GM12878 (cell line): ENCODE measurements at regions not wholly inside any gene's neighbourhood (a gene's known extent, or its start where the extent isn't known, plus 50 kb on each side); places are given as distances from the start of the nearest gene placed in this dataset.

Source experiments
- ATAC-seq: fragments of 200-7000 bp; cut with Tn5 transposase; 3 replicates; pipeline ENCODE4 v1.9.1; 2020; ENCODE audit warnings: mild to moderate bottlenecking, moderate library complexity
- BruUV-seq: library from RNA; stranded (reverse); fragments of 400-500 nt; replicated peaks from 2 replicates; lab custom pipeline; 2021; lab: Mats Ljungman, UMichigan
- CTCF ChIA-PET: fragments of 300-600 bp; sonication (Branson Sonifier 250); formaldehyde crosslinking; extraction: SDS; loops from one replicate; lab custom pipeline; 2021; ENCODE audit warnings: inconsistent platforms; lab: Yijun Ruan, JAX
- POLR2A ChIA-PET: fragments of 350-600 bp; formaldehyde crosslinking; extraction: SDS; loops from one replicate; lab custom pipeline; 2021; ENCODE audit warnings: inconsistent platforms; lab: Charles Lee
- RAD21 ChIA-PET: fragments of 300-600 bp; sonication (Branson Sonifier 250); formaldehyde crosslinking; loops from one replicate; lab custom pipeline; 2023; ENCODE audit warnings: antibody characterized with exemption; ENCODE audit not compliant: unreplicated experiment; lab: Charles Lee
- SMC1A ChIA-PET: fragments of 300-600 bp; sonication (Branson Sonifier 250); formaldehyde crosslinking; loops from one replicate; lab custom pipeline; 2023; ENCODE audit not compliant: unreplicated experiment, uncharacterized antibody; lab: Charles Lee
- DNase-seq: peaks from one replicate; pipeline ENCODE4 v3.0.0-alpha.2; 2011; ENCODE audit warnings: low read depth, low spot score
- FAIRE-seq: peaks from 3 replicates; lab custom pipeline; 2011; peaks lifted over from hg19 to GRCh38; lab: Jason Lieb, UNC
- H2AFZ ChIP-seq: 2 replicates; pipeline ENCODE4 v1.6.0; 2011; ENCODE audit warnings: low read depth, low read length, control low read depth; ENCODE audit not compliant: control insufficient read depth
- H3K27ac ChIP-seq: 2 replicates; pipeline ENCODE4 v1.5.1; 2011; ENCODE audit warnings: control low read depth; ENCODE audit not compliant: control insufficient read depth, insufficient read depth
- H3K27me3 ChIP-seq, 2 experiments: replicated peaks in 1 of 2; 2 replicates each; pipeline versions ENCODE4 v1.6.0 to v1.6.1; 2011; ENCODE audit warnings: low read length in 1 of 2; ENCODE audit not compliant: control insufficient read depth in 2 of 2, insufficient read depth in 2 of 2
- H3K36me3 ChIP-seq, 2 experiments: 2 replicates each; pipeline ENCODE4 v1.5.1; 2011; ENCODE audit warnings: low read length in 1 of 2; ENCODE audit not compliant: control insufficient read depth in 2 of 2, insufficient read depth in 2 of 2
- H3K4me1 ChIP-seq: 2 replicates; pipeline ENCODE4 v1.6.1; 2011; ENCODE audit warnings: mild to moderate bottlenecking, low read length, moderate library complexity, mixed read lengths; ENCODE audit not compliant: control insufficient read depth, insufficient read depth
- H3K4me2 ChIP-seq: 2 replicates; pipeline ENCODE4 v1.6.0; 2011; ENCODE audit warnings: control low read depth; ENCODE audit not compliant: control insufficient read depth, insufficient read depth
- H3K4me3 ChIP-seq: fragments of 200-600 bp; sonication (generic); 2 replicates; pipeline ENCODE4 v1.5.1; 2016
- H3K79me2 ChIP-seq: 2 replicates; pipeline ENCODE4 v1.6.0; 2011; ENCODE audit warnings: low read length; ENCODE audit not compliant: control insufficient read depth, insufficient read depth
- H3K9ac ChIP-seq: 2 replicates; pipeline ENCODE4 v1.8.0; 2011; ENCODE audit warnings: low read length, control low read depth, mixed read lengths; ENCODE audit not compliant: control insufficient read depth, insufficient read depth
- H3K9me3 ChIP-seq: replicated peaks from 3 replicates; pipeline ENCODE4 v1.5.1; 2011; ENCODE audit warnings: mild to moderate bottlenecking, low read length; ENCODE audit not compliant: control insufficient read depth, insufficient read depth
- H4K20me1 ChIP-seq: 2 replicates; pipeline ENCODE4 v1.6.0; 2011; ENCODE audit not compliant: control insufficient read depth, insufficient read depth
- ATF7 ChIP-seq: fragments of 450-650 bp; IDR thresholded peaks from 2 replicates; pipeline ENCODE4 v1.6.1; 2016; ENCODE audit warnings: low read depth, mild to moderate bottlenecking
- EGR1 ChIP-seq, 2 experiments: IDR thresholded peaks; 1 replicate in 1 of 2; 2 replicates in 1 of 2; pipeline ENCODE4 v1.6.1; 2011 to 2012; ENCODE audit warnings: low read depth in 2 of 2, low read length in 2 of 2, borderline replicate concordance in 1 of 2, mild to moderate bottlenecking in 1 of 2, moderate library complexity in 1 of 2
- EZH2 ChIP-seq: IDR thresholded peaks from 2 replicates; pipeline ENCODE4 v1.6.1; 2012; ENCODE audit warnings: low read depth, mild to moderate bottlenecking, control low read depth, inconsistent platforms, low read length, borderline replicate concordance; ENCODE audit not compliant: control insufficient read depth
- FOS ChIP-seq: IDR thresholded peaks from 3 replicates; pipeline ENCODE4 v1.6.1; 2011; ENCODE audit warnings: borderline replicate concordance; ENCODE audit not compliant: insufficient read length; ENCODE audit errors: extremely low read depth
- HDAC2 ChIP-seq: fragments of 200-600 bp; sonication (generic); IDR thresholded peaks from 2 replicates; pipeline ENCODE4 v1.6.1; 2017
- KLF5 ChIP-seq: fragments of 450-650 bp; IDR thresholded peaks from 2 replicates; pipeline ENCODE4 v1.6.1; 2014; ENCODE audit warnings: mild to moderate bottlenecking; ENCODE audit not compliant: partially characterized antibody
- NRF1 ChIP-seq: conservative IDR thresholded peaks from 2 replicates; pipeline ENCODE4 v1.6.1; 2011; ENCODE audit warnings: mild to moderate bottlenecking, low read depth, low read length, improper control_type of control experiment
- PML ChIP-seq: IDR thresholded peaks from 2 replicates; pipeline ENCODE4 v1.6.1; 2012; ENCODE audit warnings: low read length, inconsistent platforms
- POLR2AphosphoS5 ChIP-seq: IDR thresholded peaks from 2 replicates; pipeline ENCODE4 v1.6.1; 2011; ENCODE audit warnings: mild to moderate bottlenecking, low read length, inconsistent platforms
- RAD51 ChIP-seq: fragments of 450-650 bp; IDR thresholded peaks from 2 replicates; pipeline ENCODE4 v1.6.1; 2016; ENCODE audit warnings: moderate library complexity, mild to moderate bottlenecking, inconsistent platforms
- SMAD5 ChIP-seq: IDR thresholded peaks from 2 replicates; pipeline ENCODE4 v1.6.1; 2016; ENCODE audit warnings: antibody characterized with exemption, low read depth
- SMC3 ChIP-seq: IDR thresholded peaks from 2 replicates; pipeline ENCODE4 v1.6.1; 2011; ENCODE audit warnings: low read length, improper control_type of control experiment, borderline replicate concordance
- SREBF1 ChIP-seq: IDR thresholded peaks from 2 replicates; pipeline ENCODE4 v1.6.1; 2012; ENCODE audit warnings: mild to moderate bottlenecking, low read length
- SRF ChIP-seq, 2 experiments: IDR thresholded peaks; 2 replicates each; pipeline ENCODE4 v1.6.1; 2011; ENCODE audit warnings: low read depth in 2 of 2, low read length in 2 of 2, mild to moderate bottlenecking in 1 of 2, moderate library complexity in 1 of 2
- STAT3 ChIP-seq: IDR thresholded peaks from 2 replicates; pipeline ENCODE4 v1.6.1; 2011; ENCODE audit warnings: low read depth, low read length, improper control_type of control experiment
- YBX1 ChIP-seq: fragments of 450-650 bp; IDR thresholded peaks from 2 replicates; pipeline ENCODE4 v1.6.1; 2016; ENCODE audit warnings: antibody characterized with exemption
- YY1 ChIP-seq: IDR thresholded peaks from 2 replicates; pipeline ENCODE4 v1.6.1; 2011; ENCODE audit warnings: low read depth, mild to moderate bottlenecking, low read length
- ZNF217 ChIP-seq: fragments of 450-650 bp; IDR thresholded peaks from 2 replicates; pipeline ENCODE4 v1.6.1; 2017; ENCODE audit warnings: antibody characterized with exemption, mild to moderate bottlenecking
- WGBS: methylation state at CpG from one replicate; pipeline ENCODE4 v1.1.6; 2016; ENCODE audit warnings: low lambda C conversion rate; ENCODE audit not compliant: insufficient replicate concordance, insufficient coverage; ENCODE audit errors: missing lambda C conversion rate; 5-methylcytosine and 5-hydroxymethylcytosine counted together
- in situ Hi-C: fragments of 300-500 bp; cut with MboI; formaldehyde crosslinking; loops from 9 replicates; pipeline ENCODE4 v1.14.3; 2018; ENCODE audit warnings: mixed read lengths
- intact Hi-C: fragments of 100-400 bp; cut with micrococcal nuclease; formaldehyde crosslinking; loops from one replicate; pipeline ENCODE4 v1.14.2; 2022; ENCODE audit not compliant: unreplicated experiment
- TF ChIP-seq, protein P1 (sequence below): fragments of 150-350 bp; IDR thresholded peaks from 2 replicates; pipeline ENCODE4 v1.6.1; 2016; ENCODE audit warnings: low read depth, low read length

- ChIA-PET SMC1A (no interaction called here), RAD21 (no interaction called here), POLR2A (no interaction called here)
- no peaks in the 10 kb centered on the region for H3K36me3 ChIP-seq
- H3K4me1 ChIP-seq = no peaks in the 10 kb centered on the region
- no peak overlapping the region for H3K4me3 ChIP-seq
- ATAC-seq (no peak), DNase-seq (no peak), FAIRE-seq (no peak)
- H3K79me2 ChIP-seq = no peaks in the 10 kb centered on the region
- 3% methylated on average over 2 of the region's 2 CpGs for WGBS
- no peak overlapping the region for H3K9ac ChIP-seq
- H3K27ac ChIP-seq = no peak overlapping the region
- intact Hi-C loops (no loop called here), in situ Hi-C loops (no loop called here)
- no TSS peak for BruUV-seq
- no peak overlapping the region for H2AFZ ChIP-seq
- H4K20me1 ChIP-seq = no peaks in the 10 kb centered on the region
- no peaks in the 10 kb centered on the region for H3K27me3 ChIP-seq
- no peaks in the 10 kb centered on the region for H3K9me3 ChIP-seq
- no peak overlapping the region for H3K4me2 ChIP-seq
- no peak for TF ChIP-seq HDAC2
- TF ChIP-seq SMAD5 = no peak
- TF ChIP-seq YBX1 = no peak
- no peak for TF ChIP-seq STAT3
- no peak for TF ChIP-seq YY1
- TF ChIP-seq, protein P1, sequence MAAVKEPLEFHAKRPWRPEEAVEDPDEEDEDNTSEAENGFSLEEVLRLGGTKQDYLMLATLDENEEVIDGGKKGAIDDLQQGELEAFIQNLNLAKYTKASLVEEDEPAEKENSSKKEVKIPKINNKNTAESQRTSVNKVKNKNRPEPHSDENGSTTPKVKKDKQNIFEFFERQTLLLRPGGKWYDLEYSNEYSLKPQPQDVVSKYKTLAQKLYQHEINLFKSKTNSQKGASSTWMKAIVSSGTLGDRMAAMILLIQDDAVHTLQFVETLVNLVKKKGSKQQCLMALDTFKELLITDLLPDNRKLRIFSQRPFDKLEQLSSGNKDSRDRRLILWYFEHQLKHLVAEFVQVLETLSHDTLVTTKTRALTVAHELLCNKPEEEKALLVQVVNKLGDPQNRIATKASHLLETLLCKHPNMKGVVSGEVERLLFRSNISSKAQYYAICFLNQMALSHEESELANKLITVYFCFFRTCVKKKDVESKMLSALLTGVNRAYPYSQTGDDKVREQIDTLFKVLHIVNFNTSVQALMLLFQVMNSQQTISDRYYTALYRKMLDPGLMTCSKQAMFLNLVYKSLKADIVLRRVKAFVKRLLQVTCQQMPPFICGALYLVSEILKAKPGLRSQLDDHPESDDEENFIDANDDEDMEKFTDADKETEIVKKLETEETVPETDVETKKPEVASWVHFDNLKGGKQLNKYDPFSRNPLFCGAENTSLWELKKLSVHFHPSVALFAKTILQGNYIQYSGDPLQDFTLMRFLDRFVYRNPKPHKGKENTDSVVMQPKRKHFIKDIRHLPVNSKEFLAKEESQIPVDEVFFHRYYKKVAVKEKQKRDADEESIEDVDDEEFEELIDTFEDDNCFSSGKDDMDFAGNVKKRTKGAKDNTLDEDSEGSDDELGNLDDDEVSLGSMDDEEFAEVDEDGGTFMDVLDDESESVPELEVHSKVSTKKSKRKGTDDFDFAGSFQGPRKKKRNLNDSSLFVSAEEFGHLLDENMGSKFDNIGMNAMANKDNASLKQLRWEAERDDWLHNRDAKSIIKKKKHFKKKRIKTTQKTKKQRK = no peak
- TF ChIP-seq EZH2 = no peak
- TF ChIP-seq ATF7 = no peak
- no peak for TF ChIP-seq SREBF1
- no peak for TF ChIP-seq PML
- TF ChIP-seq RAD51 = no peak
- no peak for TF ChIP-seq FOS
- TF ChIP-seq SMC3 = no peak
- TF ChIP-seq NRF1 = no peak
- TF ChIP-seq KLF5 = no peak
- TF ChIP-seq ZNF217 = no peak
- no peak for TF ChIP-seq SRF (IDR thresholded peaks at IDR 0.05; ENCODE audit: low read depth in 2 of 2, low read length in 2 of 2)
- no peak for TF ChIP-seq POLR2AphosphoS5
- no peak for TF ChIP-seq EGR1 (IDR thresholded peaks at IDR 0.05; ENCODE audit: borderline replicate concordance in 1 of 2, low read depth in 2 of 2, low read length in 2 of 2)
- TF ChIP-seq, all 136 proteins: peak for 0
- CTCF ChIA-PET = interaction anchor here (1.0 to 1.1 kb wide), 2 partner anchors 9 to 147 kb away, joined by 4 to 5 read pairs; no protein-coding TSS in a partner anchor
Measured at GRCh38 chr4:16437836-16438235, 211.6 kb upstream of the TAPT1 start.
